ENCODE measurements at regions not wholly inside any gene's neighbourhood (a gene's known extent, or its start where the extent isn't known, plus 50 kb on each side); places are given as distances from the start of the nearest gene placed in this dataset.

DNA sequence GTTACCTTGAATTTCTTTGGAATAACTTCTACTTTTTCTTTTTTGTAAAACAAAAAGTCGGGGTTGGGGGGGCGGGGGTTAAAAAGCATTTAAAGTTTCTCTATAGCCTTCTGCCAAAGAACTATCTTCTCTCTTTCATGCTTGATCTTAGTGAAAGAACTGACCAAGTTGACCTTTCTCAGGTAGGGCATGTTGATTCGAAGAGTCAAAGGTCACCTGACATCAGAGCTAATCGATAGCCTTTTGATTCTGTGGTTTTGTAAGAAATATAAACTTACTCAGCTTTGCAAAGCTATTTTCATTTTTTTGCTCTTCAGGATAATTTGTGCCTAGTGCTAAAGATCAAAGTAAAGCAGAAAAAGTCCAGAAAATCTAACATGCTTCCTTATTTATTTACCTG lies 181.5 kb downstream of the IRS2 start:
- TF ChIP-seq ZNF274 (IDR thresholded peaks at IDR 0.05; ENCODE audit: low read length) (no peak), ZNF274 (tag by site-specific recombination; IDR thresholded peaks at IDR 0.05; ENCODE audit: borderline replicate concordance) (no peak), ZNF830 (tag by site-specific recombination; IDR thresholded peaks at IDR 0.05; ENCODE audit: low read depth) (no peak), ZNF585B (tag by site-specific recombination; IDR thresholded peaks at IDR 0.05) (no peak), ZSCAN23 (tag by site-specific recombination; IDR thresholded peaks at IDR 0.05) (no peak), ZNF16 (tag by site-specific recombination; IDR thresholded peaks at IDR 0.05; ENCODE audit: low read depth) (no peak), ZNF174 (tag by site-specific recombination; IDR thresholded peaks at IDR 0.05) (no peak), KLF10 (tag by site-specific recombination; IDR thresholded peaks at IDR 0.05) (no peak)
- TF ChIP-seq, protein P1, sequence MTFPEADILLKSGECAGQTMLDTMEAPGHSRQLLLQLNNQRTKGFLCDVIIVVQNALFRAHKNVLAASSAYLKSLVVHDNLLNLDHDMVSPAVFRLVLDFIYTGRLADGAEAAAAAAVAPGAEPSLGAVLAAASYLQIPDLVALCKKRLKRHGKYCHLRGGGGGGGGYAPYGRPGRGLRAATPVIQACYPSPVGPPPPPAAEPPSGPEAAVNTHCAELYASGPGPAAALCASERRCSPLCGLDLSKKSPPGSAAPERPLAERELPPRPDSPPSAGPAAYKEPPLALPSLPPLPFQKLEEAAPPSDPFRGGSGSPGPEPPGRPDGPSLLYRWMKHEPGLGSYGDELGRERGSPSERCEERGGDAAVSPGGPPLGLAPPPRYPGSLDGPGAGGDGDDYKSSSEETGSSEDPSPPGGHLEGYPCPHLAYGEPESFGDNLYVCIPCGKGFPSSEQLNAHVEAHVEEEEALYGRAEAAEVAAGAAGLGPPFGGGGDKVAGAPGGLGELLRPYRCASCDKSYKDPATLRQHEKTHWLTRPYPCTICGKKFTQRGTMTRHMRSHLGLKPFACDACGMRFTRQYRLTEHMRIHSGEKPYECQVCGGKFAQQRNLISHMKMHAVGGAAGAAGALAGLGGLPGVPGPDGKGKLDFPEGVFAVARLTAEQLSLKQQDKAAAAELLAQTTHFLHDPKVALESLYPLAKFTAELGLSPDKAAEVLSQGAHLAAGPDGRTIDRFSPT (tag by site-specific recombination; IDR thresholded peaks at IDR 0.05): no peak
- H3K4me1 ChIP-seq (ENCODE audit: control insufficient read depth, insufficient read depth, low read length): no peaks in the 10 kb centered on the region
- H3K36me3 ChIP-seq (ENCODE audit: control insufficient read depth in 2 of 2, insufficient read depth in 1 of 2, low read length in 2 of 2): no peaks in the 10 kb centered on the region
- POLR2A ChIA-PET: no interaction called here
- CTCF ChIA-PET: no interaction called here
- H3K4me3 ChIP-seq (ENCODE audit: low read depth, low read length): no peak overlapping the region
- H3K27ac ChIP-seq (ENCODE audit: extremely low read depth, low read depth, low read length): no peak overlapping the region
- H3K9me3 ChIP-seq (ENCODE audit: control insufficient read depth, insufficient read depth, low read depth, low read length): no peaks in the 10 kb centered on the region

DNA sequence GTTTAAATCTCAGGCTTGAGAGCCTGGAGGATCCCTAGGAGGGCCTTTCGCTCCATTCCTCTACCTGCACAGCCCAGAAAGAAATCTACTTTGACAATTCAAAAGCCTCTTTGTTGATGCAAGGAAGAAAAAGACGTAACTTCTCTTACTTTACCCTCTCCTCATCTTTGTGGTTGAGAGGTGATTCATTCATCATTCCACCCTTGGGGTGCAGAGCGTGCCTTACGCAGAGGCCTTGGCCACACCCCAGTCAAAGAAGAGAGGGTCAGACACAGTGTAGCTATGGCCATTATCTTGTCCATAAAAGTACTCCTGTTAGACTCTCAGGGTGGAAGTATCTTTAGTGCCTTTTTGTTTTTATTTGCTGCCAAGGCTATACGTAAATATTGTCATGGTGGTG lies 184.0 kb downstream of the IRS2 start:
- Histone ChIP-seq H3K9me3 (ENCODE audit: control insufficient read depth, insufficient read depth, low read depth, low read length) (no peaks in the 10 kb centered on the region), H3K27ac (ENCODE audit: extremely low read depth, low read depth, low read length) (no peak overlapping the region), H3K36me3 (ENCODE audit: control insufficient read depth in 2 of 2, insufficient read depth in 1 of 2, low read length in 2 of 2) (no peaks in the 10 kb centered on the region), H3K4me1 (ENCODE audit: control insufficient read depth, insufficient read depth, low read length) (no peaks in the 10 kb centered on the region), H3K4me3 (ENCODE audit: low read depth, low read length) (no peak overlapping the region)
- POLR2A ChIA-PET: no interaction called here
- CTCF ChIA-PET: no interaction called here
- TF ChIP-seq ZNF175 (tag by site-specific recombination; IDR thresholded peaks at IDR 0.05) (no peak), SCRT1 (tag by site-specific recombination; IDR thresholded peaks at IDR 0.05; ENCODE audit: borderline replicate concordance) (no peak), ZNF394 (tag by site-specific recombination; IDR thresholded peaks at IDR 0.05; ENCODE audit: borderline replicate concordance) (no peak), ZNF133 (tag by site-specific recombination; IDR thresholded peaks at IDR 0.05) (no peak), PRDM2 (tag by site-specific recombination; IDR thresholded peaks at IDR 0.05; ENCODE audit: borderline replicate concordance) (no peak), ZNF157 (tag by site-specific recombination; IDR thresholded peaks at IDR 0.05) (no peak)
